Activated T-helper 9 cell treated with anti-CD3 and anti-CD28 coated beads, Interleukin-2, amount 50 U/mL, for 16 hours (primary cell): ENCODE measurements at regions not wholly inside any gene's neighbourhood (a gene's known extent, or its start where the extent isn't known, plus 50 kb on each side); places are given as distances from the start of the nearest gene placed in this dataset.

Experiments used
- DNase-seq: peaks from one replicate; pipeline ENCODE4 v3.0.0-alpha.2; 2020; ENCODE audit warnings: low read depth

- no peak for DNase-seq
Observed at GRCh38 chr5:6920628-6921256, 207.5 kb downstream of the TENT4A start.

GRCh38 chr5:6926491-6927038 lies 213.3 kb downstream of the TENT4A start:
- DNase-seq: no peak

GRCh38 chr5:6936031-6936430 lies 222.8 kb downstream of the TENT4A start:
- DNase-seq: no peak

GRCh38 chr5:6937677-6938076 lies 224.4 kb downstream of the TENT4A start:
- DNase-seq: no peak

GRCh38 chr5:6941631-6942030 lies 228.4 kb downstream of the TENT4A start:
- no peak for DNase-seq

GRCh38 chr5:6943197-6944112 lies 230.2 kb downstream of the TENT4A start:
- DNase-seq: no peak

GRCh38 chr5:6948562-6948961 lies 235.3 kb downstream of the TENT4A start:
- no peak for DNase-seq

GRCh38 chr5:6949230-6949629 lies 236.0 kb downstream of the TENT4A start:
- DNase-seq: no peak

- no peak for DNase-seq
Observed at GRCh38 chr5:6950250-6950649, 237.0 kb downstream of the TENT4A start.

- no peak for DNase-seq
Observed at GRCh38 chr5:6950860-6951259, 237.6 kb downstream of the TENT4A start.

- no peak for DNase-seq
Observed at GRCh38 chr5:6961123-6961522, 247.9 kb downstream of the TENT4A start.

GRCh38 chr5:6961837-6962635 lies 248.8 kb downstream of the TENT4A start:
- no peak for DNase-seq

- no peak for DNase-seq
Observed at GRCh38 chr5:6976971-6977370, 263.7 kb downstream of the TENT4A start.

- DNase-seq: no peak
Observed at GRCh38 chr5:6979061-6979460, 265.8 kb downstream of the TENT4A start.

- DNase-seq: no peak
Observed at GRCh38 chr5:6989230-6989629, 276.0 kb downstream of the TENT4A start.

GRCh38 chr5:6994097-6994496 lies 280.9 kb downstream of the TENT4A start:
- DNase-seq: no peak

GRCh38 chr5:6995115-6995514 lies 281.9 kb downstream of the TENT4A start:
- no peak for DNase-seq

GRCh38 chr5:7000310-7000709 lies 287.1 kb downstream of the TENT4A start:
- DNase-seq: no peak

- DNase-seq: no peak
Observed at GRCh38 chr5:7010591-7010990, 297.4 kb downstream of the TENT4A start.

GRCh38 chr5:7012057-7012456 lies 298.8 kb downstream of the TENT4A start:
- DNase-seq: no peak

- DNase-seq: no peak
Observed at GRCh38 chr5:7014611-7015010, 301.4 kb downstream of the TENT4A start.

GRCh38 chr5:7015586-7016256 lies 302.5 kb downstream of the TENT4A start:
- DNase-seq: no peak
